ENCODE measurements at regions not wholly inside any gene's neighbourhood (a gene's known extent, or its start where the extent isn't known, plus 50 kb on each side); places are given as distances from the start of the nearest gene placed in this dataset.

DNA sequence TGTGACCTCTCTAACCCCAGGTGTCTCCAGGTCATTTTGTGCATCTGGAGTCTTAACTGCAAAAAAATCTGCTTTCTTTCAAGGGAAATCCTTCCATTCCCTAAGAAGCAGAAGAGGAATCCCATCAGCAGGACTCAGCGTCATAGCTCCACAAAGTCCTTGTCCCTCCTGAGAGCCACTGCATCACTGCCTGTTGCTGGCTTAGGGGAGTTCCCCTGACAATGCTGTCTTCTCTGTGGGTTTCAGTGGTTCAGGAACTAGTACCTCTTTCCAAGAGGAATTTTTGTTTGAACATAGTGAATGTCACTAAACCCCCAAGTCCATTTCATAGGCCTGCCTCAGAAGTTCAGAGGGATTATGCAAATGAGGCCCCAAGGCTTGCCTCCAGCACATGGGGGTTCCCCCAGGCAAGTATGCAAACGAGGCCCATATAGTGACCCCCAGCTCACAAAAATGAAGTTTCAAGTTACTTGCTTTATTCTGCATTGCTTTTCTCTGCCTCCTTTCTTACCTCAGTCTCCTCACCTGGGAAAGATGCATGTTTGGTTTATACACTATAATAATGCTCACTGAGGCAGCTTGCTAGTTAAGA, 513.9 kb upstream of the MEX3C start:
- Mint-ChIP-seq H3K27me3 (no peaks in the 10 kb centered on the region), H3K27ac (no peak overlapping the region), H3K4me3 (no peak overlapping the region), H3K9me3 (peaks cover 10% of the 10 kb centered on the region), H3K36me3 (ENCODE audit: low read depth) (no peaks in the 10 kb centered on the region), H3K4me1 (no peaks in the 10 kb centered on the region)
- no peak for DNase-seq
- POLR2A ChIA-PET, result no interaction called here
- CTCF ChIA-PET, result no interaction called here

DNA sequence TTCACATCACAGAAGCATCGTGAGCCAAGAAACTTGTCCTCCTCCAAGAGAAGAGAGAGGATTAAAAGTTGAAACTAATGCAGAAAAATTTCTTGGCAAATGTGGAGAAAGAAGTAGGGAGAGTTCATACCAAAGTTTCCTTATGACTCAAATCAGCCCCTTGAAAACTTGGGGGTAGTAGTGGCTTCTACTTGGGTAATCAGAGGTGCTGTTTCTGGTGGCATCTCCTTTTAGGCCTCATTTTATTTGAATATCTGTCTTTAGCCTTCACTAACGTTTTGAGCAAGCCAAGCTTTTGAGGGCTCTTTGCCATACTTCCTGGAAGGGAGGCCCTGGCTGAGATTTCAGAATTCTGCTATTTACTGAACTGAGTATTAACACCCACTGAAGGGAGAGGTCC, 515.3 kb upstream of the MEX3C start:
- ChIA-PET CTCF (no interaction called here), POLR2A (no interaction called here)
- Mint-ChIP-seq H3K4me3 (no peak overlapping the region), H3K4me1 (no peaks in the 10 kb centered on the region), H3K9me3 (peaks cover 4% of the 10 kb centered on the region), H3K27ac (no peak overlapping the region), H3K36me3 (ENCODE audit: low read depth) (no peaks in the 10 kb centered on the region), H3K27me3 (no peaks in the 10 kb centered on the region)
- DNase-seq, result no peak

DNA sequence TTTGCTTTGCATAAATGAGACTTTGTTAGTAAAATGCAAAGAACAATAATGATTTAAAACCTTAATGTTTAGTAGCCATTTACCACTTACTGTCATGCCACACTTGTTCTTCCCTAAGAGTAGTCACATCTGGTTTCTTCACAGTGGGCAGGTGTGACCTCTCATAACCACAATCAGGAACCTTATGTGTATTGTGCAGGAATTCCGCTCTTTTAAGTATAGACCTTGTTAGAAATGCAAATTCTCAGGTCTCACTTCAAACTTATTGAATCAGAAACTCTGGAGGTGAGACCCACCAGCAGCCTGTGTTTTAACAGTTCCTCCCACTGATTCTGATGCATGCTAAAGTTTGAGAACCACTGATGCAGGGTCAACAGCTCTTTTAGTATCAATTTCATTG, 518.8 kb upstream of the MEX3C start:
- ChIA-PET POLR2A (no interaction called here), CTCF (interaction anchor here (0.5 kb wide), 1 partner anchor 860 kb away, joined by 3 read pairs; no protein-coding TSS in a partner anchor)
- Mint-ChIP-seq H3K27me3 (no peaks in the 10 kb centered on the region), H3K27ac (no peak overlapping the region), H3K9me3 (no peaks in the 10 kb centered on the region), H3K36me3 (ENCODE audit: low read depth) (no peaks in the 10 kb centered on the region), H3K4me1 (no peaks in the 10 kb centered on the region), H3K4me3 (no peak overlapping the region)
- DNase-seq, result no peak

DNA sequence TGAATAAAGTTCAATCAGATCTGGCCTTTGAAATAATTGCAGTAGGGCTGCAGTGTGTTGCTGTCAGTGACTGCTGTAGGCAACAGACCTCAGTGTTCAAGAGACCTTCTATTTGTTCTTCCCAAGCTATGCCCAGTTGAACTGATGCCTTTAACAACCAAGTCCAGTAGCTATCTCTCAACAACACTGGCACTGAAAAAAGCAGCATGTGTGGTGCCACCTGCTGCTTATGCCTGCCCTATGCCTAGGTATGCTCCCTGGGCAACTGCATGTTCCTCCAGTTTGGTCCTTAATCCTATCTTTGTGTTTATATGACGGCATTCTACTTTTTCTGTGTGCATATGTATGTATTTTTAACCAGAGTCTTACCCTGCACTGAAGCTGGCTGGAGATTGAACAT, 523.9 kb upstream of the MEX3C start:
- H3K27ac Mint-ChIP-seq, result no peak overlapping the region
- H3K4me3 Mint-ChIP-seq, result no peak overlapping the region
- no peaks in the 10 kb centered on the region for H3K4me1 Mint-ChIP-seq
- no peaks in the 10 kb centered on the region for H3K36me3 Mint-ChIP-seq (ENCODE audit: low read depth)
- DNase-seq, result peak; percentile 23
- H3K9me3 Mint-ChIP-seq, result no peaks in the 10 kb centered on the region
- CTCF ChIA-PET, result interaction anchor here (1.5 kb wide), 1 partner anchor 53 kb away, joined by 4 read pairs; no protein-coding TSS in a partner anchor
- no peaks in the 10 kb centered on the region for H3K27me3 Mint-ChIP-seq
- POLR2A ChIA-PET, result no interaction called here

DNA sequence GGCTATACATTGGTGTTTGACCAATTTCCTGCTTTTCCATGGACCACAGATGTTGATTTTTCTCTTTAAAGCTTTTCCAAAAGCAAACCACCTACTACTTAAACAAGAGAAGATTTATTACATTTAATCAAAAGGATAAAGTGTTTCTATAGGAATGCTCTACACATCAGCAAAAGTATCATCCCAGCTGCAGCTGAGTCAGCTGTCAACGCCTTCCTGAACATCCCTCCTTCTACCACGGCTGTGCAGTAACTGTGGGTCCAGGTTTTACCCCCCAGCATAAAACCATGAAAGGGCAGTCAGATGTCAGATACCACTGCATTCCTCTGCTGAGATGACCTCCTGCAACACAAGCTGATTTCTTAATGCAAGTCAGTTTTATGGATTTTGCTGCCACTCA, 524.5 kb upstream of the MEX3C start:
- ChIA-PET CTCF (interaction anchor here (1.5 kb wide), 1 partner anchor 54 kb away, joined by 4 read pairs; no protein-coding TSS in a partner anchor), POLR2A (no interaction called here)
- no peaks in the 10 kb centered on the region for H3K4me1 Mint-ChIP-seq
- DNase-seq, result no peak
- H3K27me3 Mint-ChIP-seq, result no peaks in the 10 kb centered on the region
- no peak overlapping the region for H3K4me3 Mint-ChIP-seq
- H3K36me3 Mint-ChIP-seq (ENCODE audit: low read depth), result no peaks in the 10 kb centered on the region
- no peak overlapping the region for H3K27ac Mint-ChIP-seq
- H3K9me3 Mint-ChIP-seq, result no peaks in the 10 kb centered on the region

DNA sequence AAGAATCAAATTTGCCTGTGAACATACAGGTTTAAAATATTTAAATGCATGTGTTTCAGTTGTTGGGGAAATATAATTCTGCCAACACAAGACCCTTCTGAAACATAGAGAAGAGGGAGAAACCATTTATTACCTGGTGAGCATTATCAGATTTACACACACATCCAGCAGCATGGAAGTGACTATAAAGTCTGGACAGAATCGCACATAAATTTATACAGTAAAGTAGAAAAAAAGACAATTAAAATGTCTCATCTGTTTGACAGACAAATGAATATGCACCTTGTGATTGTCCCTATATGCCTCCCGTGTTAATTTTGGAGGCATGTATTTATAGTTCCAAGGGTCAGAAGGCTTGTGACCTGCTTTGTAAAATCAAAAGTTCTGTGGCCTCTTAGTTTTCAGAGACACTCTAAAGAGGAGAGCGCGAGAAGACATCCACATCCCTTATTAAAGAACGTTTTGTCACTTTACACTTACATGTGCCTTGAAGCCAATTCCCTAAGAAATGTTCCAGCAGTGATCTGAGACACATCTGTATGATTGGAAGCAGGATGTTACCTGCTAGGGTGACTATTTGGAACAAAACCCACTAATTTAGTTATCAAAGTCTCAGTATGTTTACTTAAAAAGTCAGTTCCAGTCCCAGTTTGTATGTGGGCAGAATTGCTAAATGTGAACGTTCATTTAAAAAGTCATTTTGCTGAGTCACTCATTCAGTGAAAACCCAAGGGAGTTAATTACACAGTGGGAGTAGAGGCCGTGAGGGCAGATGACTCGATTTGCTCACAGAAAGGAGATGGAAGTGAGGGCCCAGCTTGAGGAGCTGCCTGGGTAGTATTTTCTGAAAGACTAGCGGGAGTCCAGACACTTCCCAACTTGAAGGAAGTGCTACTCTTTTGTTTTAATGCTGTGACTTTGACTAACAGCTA, 527.6 kb upstream of the MEX3C start:
- H3K27ac Mint-ChIP-seq, result no peak overlapping the region
- no peaks in the 10 kb centered on the region for H3K36me3 Mint-ChIP-seq (ENCODE audit: low read depth)
- no peaks in the 10 kb centered on the region for H3K4me1 Mint-ChIP-seq
- H3K4me3 Mint-ChIP-seq, result no peak overlapping the region
- CTCF ChIA-PET, result no interaction called here
- DNase-seq, result no peak
- H3K27me3 Mint-ChIP-seq, result no peaks in the 10 kb centered on the region
- POLR2A ChIA-PET, result no interaction called here
- no peaks in the 10 kb centered on the region for H3K9me3 Mint-ChIP-seq

DNA sequence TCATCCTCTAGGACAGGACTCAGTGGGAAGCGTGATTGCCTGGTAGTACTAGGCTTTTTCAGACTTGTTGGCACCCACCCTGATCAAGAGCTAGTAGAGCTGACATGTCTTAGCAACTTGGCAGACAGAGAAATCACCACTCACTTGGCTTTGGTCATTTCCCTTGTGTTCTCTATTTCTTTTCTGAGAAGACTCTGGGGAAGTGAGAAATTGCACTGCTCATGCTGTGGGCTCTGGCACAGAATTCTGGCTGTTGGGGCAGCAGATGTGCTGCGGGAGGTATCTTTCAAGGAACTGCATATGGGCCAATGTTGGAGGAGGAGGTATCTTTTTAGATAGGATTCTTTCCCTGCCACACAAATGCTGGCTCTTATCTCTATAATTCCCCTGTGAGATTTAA, 529.1 kb upstream of the MEX3C start:
- H3K4me3 Mint-ChIP-seq, result no peak overlapping the region
- DNase-seq, result no peak
- CTCF ChIA-PET, result no interaction called here
- H3K36me3 Mint-ChIP-seq (ENCODE audit: low read depth), result no peaks in the 10 kb centered on the region
- no peaks in the 10 kb centered on the region for H3K27me3 Mint-ChIP-seq
- H3K4me1 Mint-ChIP-seq, result no peaks in the 10 kb centered on the region
- no peaks in the 10 kb centered on the region for H3K9me3 Mint-ChIP-seq
- POLR2A ChIA-PET, result no interaction called here
- H3K27ac Mint-ChIP-seq, result no peak overlapping the region

DNA sequence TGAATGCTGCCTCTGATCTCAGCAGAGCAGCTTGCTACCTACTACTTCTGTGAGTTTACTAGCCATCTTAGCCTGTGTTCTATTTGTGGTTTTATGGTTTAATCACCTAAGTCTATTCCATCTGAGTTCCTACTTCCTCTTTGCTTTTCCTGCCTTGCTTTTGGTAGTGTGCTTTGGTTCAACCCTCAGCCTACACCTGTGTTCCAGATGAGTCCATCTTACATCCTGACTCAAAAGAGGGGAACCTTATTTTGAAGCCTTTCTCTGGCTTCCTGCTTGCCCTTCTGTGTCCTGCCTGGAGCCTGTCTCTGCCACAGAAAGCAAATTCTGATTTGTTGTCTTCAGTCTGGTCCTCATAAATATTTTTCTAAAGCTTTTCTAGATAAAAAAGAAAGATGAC, 530.3 kb upstream of the MEX3C start:
- Mint-ChIP-seq H3K36me3 (ENCODE audit: low read depth) (no peaks in the 10 kb centered on the region), H3K9me3 (no peaks in the 10 kb centered on the region), H3K4me3 (no peak overlapping the region), H3K4me1 (no peaks in the 10 kb centered on the region), H3K27me3 (no peaks in the 10 kb centered on the region), H3K27ac (no peak overlapping the region)
- POLR2A ChIA-PET, result no interaction called here
- CTCF ChIA-PET, result no interaction called here
- no peak for DNase-seq

DNA sequence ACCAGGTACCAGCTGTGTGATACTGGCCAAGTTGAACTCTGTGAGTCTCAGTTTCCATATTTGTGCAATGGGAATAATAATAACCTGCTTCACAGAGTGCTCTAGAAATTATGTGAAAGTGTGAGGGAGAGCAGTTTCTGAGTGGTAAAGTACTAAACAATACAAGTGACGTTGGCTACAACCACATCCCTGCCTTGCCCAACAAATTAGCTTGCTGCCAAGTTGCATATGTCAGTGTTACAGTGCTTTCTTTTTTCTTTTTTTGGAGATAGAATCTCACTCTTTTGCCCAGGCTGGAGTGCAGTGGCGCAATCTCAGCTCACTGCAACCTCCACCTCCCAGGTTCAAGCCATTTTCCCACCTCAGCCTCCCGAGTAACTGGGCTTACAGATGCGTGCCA, 533.6 kb upstream of the MEX3C start:
- Mint-ChIP-seq H3K36me3 (ENCODE audit: low read depth) (no peaks in the 10 kb centered on the region), H3K27me3 (no peaks in the 10 kb centered on the region), H3K4me3 (no peak overlapping the region), H3K4me1 (no peaks in the 10 kb centered on the region), H3K27ac (no peak overlapping the region), H3K9me3 (no peaks in the 10 kb centered on the region)
- ChIA-PET CTCF (no interaction called here), POLR2A (no interaction called here)
- no peak for DNase-seq

DNA sequence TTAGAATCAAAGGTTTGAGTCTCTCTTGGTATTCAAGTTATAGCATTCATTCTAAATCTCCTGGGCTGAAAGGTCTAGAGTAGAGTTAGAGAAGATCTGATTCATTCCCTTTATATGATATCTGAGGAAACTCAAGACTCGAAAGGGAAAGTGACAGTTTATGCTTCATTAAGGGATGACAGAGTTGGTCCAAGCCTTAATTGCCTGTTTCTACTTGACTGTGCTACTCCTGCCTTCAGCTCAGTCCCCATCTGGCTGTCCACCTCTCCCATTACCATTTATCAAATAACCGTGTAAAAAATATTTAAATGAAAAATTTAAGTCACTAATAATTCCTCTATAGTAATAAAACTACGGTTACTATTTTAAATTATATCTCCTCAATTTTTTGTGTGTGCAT, 537.1 kb upstream of the MEX3C start:
- H3K36me3 Mint-ChIP-seq (ENCODE audit: low read depth), result no peaks in the 10 kb centered on the region
- H3K27ac Mint-ChIP-seq, result no peak overlapping the region
- H3K4me1 Mint-ChIP-seq, result no peaks in the 10 kb centered on the region
- DNase-seq, result no peak
- ChIA-PET CTCF (no interaction called here), POLR2A (no interaction called here)
- H3K9me3 Mint-ChIP-seq, result no peaks in the 10 kb centered on the region
- no peak overlapping the region for H3K4me3 Mint-ChIP-seq
- no peaks in the 10 kb centered on the region for H3K27me3 Mint-ChIP-seq

DNA sequence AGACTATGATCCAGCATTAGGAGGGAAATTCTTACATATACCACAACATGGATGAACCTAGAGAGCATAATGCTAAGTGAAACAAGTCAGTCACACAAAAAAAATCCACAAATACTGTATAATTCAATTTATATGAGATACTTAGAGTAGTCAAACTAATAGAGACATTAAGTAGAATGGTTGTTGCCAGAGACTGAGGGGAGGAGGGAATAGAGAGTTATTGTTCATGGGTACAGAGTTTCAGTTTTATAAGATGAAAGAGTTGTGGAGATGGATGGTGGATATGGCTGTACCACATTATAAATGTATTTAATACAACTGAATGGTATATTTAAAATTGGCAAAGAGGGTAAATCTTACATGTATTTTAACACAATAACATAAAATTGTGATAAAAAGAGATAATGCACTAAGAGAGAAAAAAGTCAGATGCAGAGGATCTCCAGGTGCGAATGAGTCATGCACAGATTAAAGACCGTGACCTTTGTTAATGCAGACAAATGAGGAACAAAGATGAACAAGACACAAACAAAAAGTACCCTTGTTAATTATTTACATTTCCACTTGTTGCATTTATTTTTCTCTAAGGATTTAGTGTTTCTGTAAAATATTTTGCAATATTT, 541.7 kb upstream of the MEX3C start:
- Mint-ChIP-seq H3K9me3 (peaks cover 2% of the 10 kb centered on the region), H3K4me1 (no peaks in the 10 kb centered on the region), H3K4me3 (no peak overlapping the region), H3K27ac (no peak overlapping the region), H3K36me3 (ENCODE audit: low read depth) (no peaks in the 10 kb centered on the region), H3K27me3 (no peaks in the 10 kb centered on the region)
- DNase-seq, result no peak
- ChIA-PET CTCF (no interaction called here), POLR2A (no interaction called here)

DNA sequence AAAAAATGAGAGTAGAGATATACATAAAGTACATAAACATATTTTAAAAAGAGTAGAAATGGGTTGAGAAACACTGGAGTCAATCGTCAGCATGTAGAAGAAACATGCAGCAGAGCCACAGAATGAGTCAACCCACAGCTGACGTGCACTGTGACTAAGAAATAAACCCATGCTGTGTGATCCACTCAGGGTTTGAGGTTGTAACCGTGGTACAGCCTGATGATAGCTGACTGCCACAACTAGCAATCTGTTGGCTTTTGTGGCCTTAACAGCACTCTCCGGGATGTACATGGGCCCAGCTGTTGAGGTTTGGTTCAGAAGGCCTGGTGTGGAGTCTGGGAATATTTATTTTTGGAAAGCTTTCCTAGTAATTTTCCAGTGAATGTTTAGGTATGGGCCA, 554.4 kb upstream of the MEX3C start:
- H3K4me3 Mint-ChIP-seq, result no peak overlapping the region
- POLR2A ChIA-PET, result no interaction called here
- DNase-seq, result no peak
- no peak overlapping the region for H3K27ac Mint-ChIP-seq
- no peaks in the 10 kb centered on the region for H3K36me3 Mint-ChIP-seq (ENCODE audit: low read depth)
- H3K27me3 Mint-ChIP-seq, result no peaks in the 10 kb centered on the region
- H3K9me3 Mint-ChIP-seq, result no peaks in the 10 kb centered on the region
- H3K4me1 Mint-ChIP-seq, result no peaks in the 10 kb centered on the region
- CTCF ChIA-PET, result no interaction called here

DNA sequence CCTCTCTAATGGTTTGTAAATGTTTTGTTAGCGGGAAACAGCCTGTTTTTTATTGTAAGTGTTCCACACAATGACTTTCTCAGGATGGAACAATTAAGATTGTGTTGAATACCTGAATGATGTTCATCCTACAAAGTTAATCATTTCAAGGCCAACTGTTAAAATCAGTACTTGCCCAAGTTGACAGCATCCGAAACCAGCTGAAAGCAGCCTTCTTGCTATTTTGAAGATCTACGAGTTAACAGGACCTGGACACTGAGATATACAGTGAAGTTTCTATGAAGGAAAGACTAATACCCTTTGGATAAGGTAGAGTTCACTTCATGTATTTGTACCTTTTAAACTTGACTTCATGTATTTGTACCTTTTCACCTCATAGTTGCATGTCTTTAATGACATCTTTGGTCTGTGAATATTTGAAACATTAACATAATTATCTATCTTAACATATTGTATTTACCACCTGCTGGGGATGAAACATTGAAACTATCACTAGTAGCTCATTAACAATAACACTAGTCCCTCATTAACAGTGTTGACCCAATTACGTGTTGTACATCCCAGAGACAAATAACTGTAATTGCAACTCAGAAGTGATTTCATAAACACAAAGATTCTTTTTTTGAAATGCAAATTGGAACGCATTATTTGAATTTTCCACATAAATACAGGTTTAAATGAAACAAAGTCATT, 556.0 kb upstream of the MEX3C start:
- Mint-ChIP-seq H3K9me3 (no peaks in the 10 kb centered on the region), H3K27ac (no peak overlapping the region), H3K27me3 (no peaks in the 10 kb centered on the region), H3K4me1 (no peaks in the 10 kb centered on the region), H3K4me3 (no peak overlapping the region), H3K36me3 (ENCODE audit: low read depth) (no peaks in the 10 kb centered on the region)
- ChIA-PET CTCF (no interaction called here), POLR2A (no interaction called here)
- no peak for DNase-seq

Data from activated CD4-positive, alpha-beta memory T cell treated with anti-CD3 and anti-CD28 coated beads, Interleukin-2, amount 10 ng/mL, durations not matched to agents 7 days and 5 days (primary cell).